CD4-positive, alpha-beta T cell (primary cell): ENCODE measurements at regions not wholly inside any gene's neighbourhood (a gene's known extent, or its start where the extent isn't known, plus 50 kb on each side); places are given as distances from the start of the nearest gene placed in this dataset.

ENCODE experiments used
- ATAC-seq: fragments of 200-7000 bp; cut with Tn5 transposase; one replicate; pipeline ENCODE4 v1.10.0; 2022; ENCODE audit warnings: mild to moderate bottlenecking; ENCODE audit not compliant: poor library complexity
- CTCF ChIA-PET: fragments of 350-600 bp; sonication (Branson Sonifier 250); formaldehyde crosslinking; loops from one replicate; lab custom pipeline; 2021; ENCODE audit warnings: antibody characterized with exemption, inconsistent platforms; lab: Charles Lee
- POLR2A ChIA-PET: fragments of 350-600 bp; sonication (Branson Sonifier 250); formaldehyde crosslinking; loops from one replicate; lab custom pipeline; 2021; ENCODE audit warnings: antibody characterized with exemption, inconsistent platforms; lab: Charles Lee
- DNase-seq, 14 experiments: peaks; one replicate each; pipeline ENCODE4 v3.0.0-alpha.2; 2013 to 2020; ENCODE audit warnings: mixed read lengths in 2 of 14
- H3K27ac ChIP-seq, 2 donors: one replicate each; pipeline versions ENCODE4 v1.5.1 to v1.7.0; 2013; ENCODE audit warnings: low read length in 2 of 2, low read depth in 1 of 2, mild to moderate bottlenecking in 1 of 2
- H3K27me3 ChIP-seq, 2 experiments: 1 replicate in 1 of 2; 2 replicates in 1 of 2; pipeline versions ENCODE4 v1.6.1 to v1.7.0; 2013; ENCODE audit warnings: low read length in 2 of 2, control low read depth in 1 of 2, mild to moderate bottlenecking in 1 of 2, moderate library complexity in 1 of 2; ENCODE audit not compliant: insufficient read depth in 2 of 2, control insufficient read depth in 1 of 2
- H3K36me3 ChIP-seq: one replicate; pipeline ENCODE4 v1.6.1; 2013; ENCODE audit warnings: low read length, control low read depth; ENCODE audit not compliant: insufficient read depth
- H3K4me1 ChIP-seq: one replicate; pipeline ENCODE4 v1.6.1; 2013; ENCODE audit warnings: low read length, control low read depth; ENCODE audit not compliant: insufficient read depth
- H3K4me3 ChIP-seq: one replicate; pipeline ENCODE4 v1.5.1; 2013; ENCODE audit warnings: mild to moderate bottlenecking, low read length, moderate library complexity
- H3K9me3 ChIP-seq, 2 experiments: 1 replicate in 1 of 2; 2 replicates in 1 of 2; pipeline versions ENCODE4 v1.6.1 to v1.7.0; 2013; ENCODE audit warnings: low read length in 2 of 2, mild to moderate bottlenecking in 2 of 2, control low read depth in 1 of 2, moderate library complexity in 1 of 2; ENCODE audit not compliant: control insufficient read depth in 1 of 2, insufficient read depth in 1 of 2
- H3K27ac Mint-ChIP-seq: one replicate; pipeline ENCODE4 v1.8.0; 2020; ENCODE audit warnings: mixed read lengths
- H3K27me3 Mint-ChIP-seq: one replicate; pipeline ENCODE4 v1.8.0; 2021; ENCODE audit warnings: mixed read lengths
- H3K36me3 Mint-ChIP-seq: one replicate; pipeline ENCODE4 v1.8.0; 2021; ENCODE audit warnings: low read depth, mixed read lengths
- H3K4me1 Mint-ChIP-seq: one replicate; pipeline ENCODE4 v1.8.0; 2021; ENCODE audit warnings: low read depth, mixed read lengths
- H3K4me3 Mint-ChIP-seq: one replicate; pipeline ENCODE4 v1.8.0; 2020; ENCODE audit warnings: mild to moderate bottlenecking, mixed read lengths
- H3K9me3 Mint-ChIP-seq: one replicate; pipeline ENCODE4 v1.8.0; 2020; ENCODE audit warnings: mixed read lengths
- CTCF ChIP-seq: fragments of 200-600 bp; IDR thresholded peaks from one replicate; pipeline ENCODE4 v1.8.0; 2022; ENCODE audit warnings: antibody characterized with exemption, mild to moderate bottlenecking
- intact Hi-C, 2 experiments: fragments of 100-400 bp; cut with DNase I in 1 of 2; cut with micrococcal nuclease in 1 of 2; formaldehyde crosslinking; loops; one replicate each; pipeline versions ENCODE4 v1.15.1 to v1.9.0; 2023 to 2025; cut with DNase I, micrococcal nuclease

DNA sequence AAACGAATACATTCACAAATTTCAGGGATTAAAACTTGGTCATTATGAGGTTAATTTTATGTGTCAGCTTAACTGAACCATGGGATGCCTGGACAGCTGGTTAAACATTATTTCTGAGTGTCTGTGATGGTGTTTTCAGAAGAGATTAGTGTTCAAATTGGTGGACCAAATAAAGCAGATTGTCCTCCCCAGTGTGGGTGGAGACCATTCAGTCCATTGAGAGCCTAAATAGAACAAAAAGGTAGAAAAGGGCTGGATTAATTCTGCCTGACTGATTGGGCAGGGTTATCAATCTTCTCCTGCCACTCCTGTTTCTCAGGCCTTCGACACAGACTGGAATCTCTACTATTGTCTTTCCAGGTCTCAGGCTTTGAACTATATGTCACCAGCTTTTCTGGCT is 203.8 kb upstream of the SLITRK6 start:
- Mint-ChIP-seq H3K27me3 (no peaks in the 10 kb centered on the region), H3K27ac (no peak overlapping the region), H3K9me3 (no peaks in the 10 kb centered on the region), H3K4me3 (no peak overlapping the region), H3K4me1 (no peaks in the 10 kb centered on the region), H3K36me3 (no peaks in the 10 kb centered on the region)
- H3K27ac ChIP-seq: no peak overlapping the region
- ChIA-PET CTCF (no interaction called here), POLR2A (no interaction called here)
- H3K9me3 ChIP-seq: peaks cover 0 to 4% of the 10 kb centered on the region in 2 experiments
- H3K36me3 ChIP-seq: no peaks in the 10 kb centered on the region
- no peaks in the 10 kb centered on the region for H3K4me1 ChIP-seq
- no peak overlapping the region for H3K4me3 ChIP-seq
- TF ChIP-seq CTCF: no peak
- no peak for DNase-seq
- ATAC-seq: no peak
- H3K27me3 ChIP-seq: no peaks in the 10 kb centered on the region
- intact Hi-C loops: no loop called here

DNA sequence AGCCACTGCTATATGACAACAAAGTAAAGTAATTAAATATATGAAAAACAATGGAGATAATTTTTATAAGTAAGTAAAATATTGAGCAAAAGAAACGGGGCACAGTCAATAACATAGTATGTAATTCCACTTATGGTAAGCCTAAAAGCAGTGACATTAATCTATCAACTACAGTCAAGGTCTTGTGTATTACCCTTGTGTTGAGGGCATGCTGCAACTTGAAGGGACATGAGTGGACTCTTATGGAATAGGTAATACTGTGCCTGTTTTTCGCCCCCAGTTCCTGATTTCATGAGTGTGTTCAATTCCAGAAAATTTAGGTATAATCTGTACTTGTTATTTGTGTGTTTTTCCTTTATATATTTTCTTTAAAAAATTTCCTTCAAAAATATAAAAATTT is 201.3 kb upstream of the SLITRK6 start:
- CTCF ChIA-PET: no interaction called here
- H3K4me1 Mint-ChIP-seq: no peaks in the 10 kb centered on the region

GRCh38 chr13:85997587-85997986 is 198.4 kb upstream of the SLITRK6 start:
- no peaks in the 10 kb centered on the region for H3K4me1 Mint-ChIP-seq

More for the DNA sequence above, 201.3 kb upstream of the SLITRK6 start:
- Mint-ChIP-seq H3K36me3 (no peaks in the 10 kb centered on the region), H3K27ac (no peak overlapping the region), H3K27me3 (no peaks in the 10 kb centered on the region), H3K9me3 (no peaks in the 10 kb centered on the region), H3K4me3 (no peak overlapping the region)
- ATAC-seq (no peak), DNase-seq (no peak)
- H3K9me3 ChIP-seq: peaks cover 0 to 2% of the 10 kb centered on the region in 2 experiments
- TF ChIP-seq CTCF: no peak
- no peaks in the 10 kb centered on the region for H3K4me1 ChIP-seq
- POLR2A ChIA-PET: no interaction called here
- H3K36me3 ChIP-seq: no peaks in the 10 kb centered on the region
- intact Hi-C loops: no loop called here
- no peaks in the 10 kb centered on the region for H3K27me3 ChIP-seq
- H3K27ac ChIP-seq: no peak overlapping the region
- H3K4me3 ChIP-seq: no peak overlapping the region

More at GRCh38 chr13:85997587-85997986, 198.4 kb upstream of the SLITRK6 start:
- no peak overlapping the region for H3K27ac Mint-ChIP-seq
- H3K27me3 Mint-ChIP-seq: no peaks in the 10 kb centered on the region
- ATAC-seq (no peak), DNase-seq (no peak)
- intact Hi-C loops: no loop called here
- H3K9me3 ChIP-seq: no peaks in the 10 kb centered on the region
- ChIA-PET CTCF (interaction anchor here (0.5 kb wide), 1 partner anchor 9 kb away, joined by 3 read pairs; no protein-coding TSS in a partner anchor), POLR2A (no interaction called here)
- H3K4me1 ChIP-seq: no peaks in the 10 kb centered on the region
- H3K27ac ChIP-seq: no peak overlapping the region
- TF ChIP-seq CTCF: no peak
- H3K36me3 Mint-ChIP-seq: no peaks in the 10 kb centered on the region
- H3K27me3 ChIP-seq: no peaks in the 10 kb centered on the region
- no peaks in the 10 kb centered on the region for H3K36me3 ChIP-seq
- no peak overlapping the region for H3K4me3 ChIP-seq
- H3K9me3 Mint-ChIP-seq: no peaks in the 10 kb centered on the region
- H3K4me3 Mint-ChIP-seq: no peak overlapping the region
